ENCODE measurements at regions not wholly inside any gene's neighbourhood (a gene's known extent, or its start where the extent isn't known, plus 50 kb on each side); places are given as distances from the start of the nearest gene placed in this dataset.
"Not testable (repeated sequence)": the region's sequence is repeated elsewhere in the genome, so short reads cannot be mapped to it uniquely, and the experiment has no call there.

GRCh38 chr7:113775804-113776203 lies 143.0 kb downstream of the PPP1R3A start:
- no peak for DNase-seq

DNA sequence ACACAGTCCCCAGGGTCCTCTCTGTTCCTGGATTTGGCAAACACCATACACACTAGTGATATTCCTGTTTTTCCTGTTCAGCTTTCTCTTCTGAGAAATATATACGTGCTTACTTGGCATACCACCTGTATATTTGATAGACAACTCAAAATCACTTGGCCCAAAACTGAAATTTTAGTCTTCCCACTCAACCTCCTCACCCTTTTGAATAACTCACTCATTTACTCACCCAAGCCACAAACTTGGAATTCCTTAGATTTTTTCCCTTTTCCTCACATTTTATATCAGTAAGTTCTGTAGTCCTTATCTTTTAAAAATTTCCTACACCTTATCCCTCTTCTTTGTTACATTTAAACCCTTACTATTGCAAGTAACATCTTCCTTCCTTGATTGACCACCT lies 143.4 kb downstream of the PPP1R3A start:
- DNase-seq: no peak

DNA sequence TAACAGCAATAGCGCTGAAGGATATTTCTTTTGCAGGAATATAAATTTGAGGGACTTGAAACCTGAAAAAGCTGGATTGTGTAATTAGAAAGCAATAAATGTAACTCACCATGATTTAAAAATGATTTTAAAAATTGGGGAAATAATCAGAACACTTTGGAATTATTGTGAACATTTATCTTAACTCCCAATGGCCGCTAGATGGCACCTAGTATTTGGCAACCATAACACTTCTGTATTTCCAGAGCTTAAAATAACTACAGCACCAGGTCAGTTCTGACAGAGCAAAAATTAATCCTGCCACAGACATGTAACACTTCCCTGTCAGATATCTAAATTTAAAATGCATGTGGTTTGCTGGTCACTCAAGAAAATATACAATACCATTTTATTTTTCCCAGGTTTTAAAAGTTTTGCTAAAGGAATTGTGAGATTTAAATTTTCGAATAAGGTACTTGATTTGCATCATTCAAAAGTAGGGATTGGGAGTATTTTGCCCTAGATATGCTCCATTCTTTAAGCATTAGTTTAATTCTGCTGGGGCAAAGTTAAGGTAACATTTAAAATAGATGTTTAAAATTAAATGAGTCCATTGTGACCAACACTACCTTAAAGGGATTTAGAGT lies 144.5 kb downstream of the PPP1R3A start:
- no peak for DNase-seq

DNA sequence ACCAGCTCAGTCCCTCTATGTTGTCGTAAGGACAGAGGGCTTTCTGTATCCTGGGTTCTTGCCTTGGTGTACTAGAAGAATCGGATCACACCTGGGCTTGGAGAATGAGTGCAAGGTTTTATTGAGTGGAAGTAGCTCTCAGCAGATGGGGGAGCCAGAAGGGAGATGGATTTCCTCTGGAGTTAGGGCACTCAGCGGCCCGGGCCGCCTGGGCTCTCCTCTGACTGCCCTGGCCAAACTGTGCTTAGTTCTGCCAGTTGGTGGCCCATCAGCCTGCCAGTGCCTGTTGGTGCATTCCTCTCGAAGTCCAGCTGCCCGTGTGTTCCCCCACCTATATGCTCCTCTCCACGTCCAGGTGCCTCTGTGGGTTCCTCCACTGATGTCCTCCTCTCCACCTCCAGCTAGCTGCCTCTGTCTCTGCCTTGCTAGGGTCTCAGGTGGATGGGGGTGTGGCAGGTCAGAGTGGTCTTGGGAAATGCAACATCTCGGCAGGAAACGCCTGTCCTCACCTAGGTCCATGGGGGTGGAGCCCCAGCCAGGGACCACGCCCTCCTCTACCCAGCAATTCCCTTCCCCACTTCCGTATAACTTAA lies 148.6 kb downstream of the PPP1R3A start:
- no peak for DNase-seq

DNA sequence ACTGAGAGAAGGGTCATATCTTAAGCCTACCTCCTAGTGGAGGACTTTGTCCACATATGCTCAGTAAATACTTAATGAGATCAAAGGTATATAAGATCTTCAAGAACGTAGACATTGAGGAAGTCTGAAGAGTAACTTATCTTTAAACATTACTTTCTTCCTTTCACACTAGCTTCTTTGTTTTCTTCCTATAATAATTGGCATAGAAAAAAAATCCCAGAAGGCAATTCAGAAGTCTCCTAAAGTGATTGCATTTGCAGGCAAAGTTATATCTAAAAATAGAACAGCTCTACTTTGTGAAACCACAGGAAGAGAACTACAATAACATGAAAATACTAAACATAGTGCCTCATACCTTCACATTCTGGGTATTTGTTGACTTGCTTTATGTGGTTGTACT lies 150.4 kb downstream of the PPP1R3A start:
- DNase-seq: no peak

DNA sequence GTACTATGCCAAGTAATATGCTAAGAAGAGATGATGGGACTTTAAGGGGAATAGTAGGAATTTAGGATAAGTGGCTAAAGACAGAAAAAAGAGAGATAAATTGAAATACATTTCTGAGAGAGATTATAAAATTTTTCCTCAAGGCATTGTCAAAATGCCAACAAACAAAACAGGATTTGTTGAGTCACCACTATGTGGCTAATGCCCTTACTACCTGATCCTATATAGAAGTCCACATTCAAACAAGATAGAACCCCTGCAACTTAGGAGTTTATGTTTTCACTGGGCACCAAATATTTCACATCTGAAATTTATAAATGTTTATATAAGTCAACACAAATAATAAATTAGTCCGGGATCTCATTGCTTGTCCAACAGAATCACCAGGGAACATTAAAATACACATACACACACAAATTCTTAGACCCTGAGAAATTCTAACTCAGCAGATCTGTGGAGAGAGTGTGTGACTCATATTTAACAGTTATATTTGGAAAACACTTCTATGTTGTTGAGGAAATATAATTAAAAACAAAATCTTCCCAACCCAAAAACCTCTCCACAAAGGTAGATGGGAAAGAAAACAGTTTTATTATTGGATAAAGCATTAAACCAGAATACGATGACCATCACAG lies 154.3 kb downstream of the PPP1R3A start:
- no peak for DNase-seq

- DNase-seq: no peak
Observed at GRCh38 chr7:113763226-113763625, 155.6 kb downstream of the PPP1R3A start.

GRCh38 chr7:113756250-113756649 lies 162.6 kb downstream of the PPP1R3A start:
- DNase-seq: no peak

DNA sequence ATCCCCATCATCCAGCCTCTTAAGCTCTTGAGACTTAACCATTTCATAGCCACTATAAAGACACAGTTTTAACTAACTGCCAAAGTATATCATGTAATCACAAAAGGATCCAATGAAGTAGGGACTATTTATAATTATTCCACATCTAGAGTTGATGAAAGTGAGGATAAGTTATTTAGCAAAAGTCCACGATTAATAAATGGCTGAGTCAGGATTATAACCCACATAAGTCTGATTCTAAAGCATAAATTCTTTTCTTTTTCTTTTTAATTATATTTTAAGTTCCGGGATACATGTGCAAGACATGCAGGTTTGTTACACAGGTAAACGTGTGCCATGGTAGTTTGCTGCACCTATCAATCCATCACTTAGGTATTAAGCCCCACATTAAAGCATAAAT lies 166.1 kb downstream of the PPP1R3A start:
- DNase-seq: no peak

DNA sequence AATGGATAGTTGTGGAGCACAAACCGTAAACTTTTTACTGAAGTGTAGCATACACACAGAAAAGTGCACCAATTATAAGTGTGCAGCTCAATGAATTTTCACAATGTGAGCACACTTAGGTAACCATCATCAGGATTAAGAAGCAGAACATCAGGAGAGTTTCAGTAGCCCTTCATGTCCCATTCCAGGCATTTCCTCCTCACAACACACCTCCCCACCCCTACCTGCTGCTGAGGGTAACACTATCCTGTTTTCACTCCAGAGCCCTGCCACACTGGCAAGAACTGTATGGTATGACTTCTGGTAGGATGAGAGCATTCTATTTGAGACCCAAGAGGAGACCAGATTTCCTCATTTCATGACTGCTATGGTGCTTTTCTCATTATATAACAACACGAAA lies 166.5 kb downstream of the PPP1R3A start:
- no peak for DNase-seq

DNA sequence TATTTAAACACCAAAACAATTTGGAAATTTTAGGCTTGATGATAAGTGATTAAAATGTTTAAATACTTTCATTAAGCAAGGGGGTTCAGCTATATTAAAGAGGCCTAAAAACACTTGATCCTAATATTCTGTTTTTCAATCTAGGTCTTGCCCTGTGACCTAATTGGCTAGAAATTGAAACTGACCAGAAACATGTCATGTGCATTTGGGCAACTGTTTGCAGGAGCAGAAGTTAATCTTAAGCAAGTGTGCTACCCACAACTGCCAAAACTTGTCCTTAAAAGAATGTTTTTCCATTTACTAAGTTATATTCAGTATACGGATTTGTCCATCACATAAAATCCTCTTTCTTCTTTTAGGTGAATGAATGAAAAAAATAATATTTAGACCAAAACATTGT lies 167.3 kb downstream of the PPP1R3A start:
- DNase-seq: no peak

DNA sequence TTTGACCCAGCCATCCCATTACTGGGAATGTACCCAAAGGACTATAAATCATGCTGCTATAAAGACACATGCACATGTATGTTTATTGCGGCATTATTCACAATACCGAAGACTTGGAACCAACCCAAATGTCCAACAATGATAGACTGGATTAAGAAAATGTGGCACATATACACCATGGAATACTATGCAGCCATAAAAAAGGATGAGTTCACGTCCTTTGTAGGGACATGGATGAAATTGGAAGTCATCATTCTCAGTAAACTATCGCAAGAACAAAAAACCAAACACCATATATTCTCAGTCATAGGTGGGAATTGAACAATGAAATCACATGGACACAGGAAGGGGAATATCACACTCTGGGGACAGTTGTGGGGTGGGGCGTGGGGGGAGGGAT lies 170.4 kb downstream of the PPP1R3A start:
- not testable (repeated sequence) for DNase-seq

DNA sequence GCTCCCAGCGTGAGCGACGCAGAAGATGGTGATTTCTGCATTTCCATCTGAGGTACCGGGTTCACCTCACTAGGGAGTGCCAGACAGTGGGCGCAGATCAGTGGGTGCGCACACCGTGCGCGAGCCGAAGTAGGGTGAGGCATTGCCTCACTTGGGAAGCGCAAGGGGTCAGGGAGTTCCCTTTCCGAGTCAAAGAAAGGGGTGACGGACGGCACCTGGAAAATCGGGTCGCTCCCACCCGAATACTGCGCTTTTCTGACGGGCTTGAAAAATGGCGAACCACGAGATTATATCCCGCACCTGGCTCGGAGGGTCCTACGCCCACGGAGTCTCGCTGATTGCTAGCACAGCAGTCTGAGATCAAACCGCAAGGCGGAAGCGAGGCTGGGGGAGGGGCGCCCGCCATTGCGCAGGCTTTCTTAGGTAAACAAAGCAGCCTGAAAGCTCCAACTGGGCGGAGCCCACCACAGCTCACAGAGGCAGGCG lies 175.8 kb downstream of the PPP1R3A start:
- not testable (repeated sequence) for DNase-seq

GRCh38 chr7:113742377-113742776 lies 176.4 kb downstream of the PPP1R3A start:
- DNase-seq: no peak

DNA sequence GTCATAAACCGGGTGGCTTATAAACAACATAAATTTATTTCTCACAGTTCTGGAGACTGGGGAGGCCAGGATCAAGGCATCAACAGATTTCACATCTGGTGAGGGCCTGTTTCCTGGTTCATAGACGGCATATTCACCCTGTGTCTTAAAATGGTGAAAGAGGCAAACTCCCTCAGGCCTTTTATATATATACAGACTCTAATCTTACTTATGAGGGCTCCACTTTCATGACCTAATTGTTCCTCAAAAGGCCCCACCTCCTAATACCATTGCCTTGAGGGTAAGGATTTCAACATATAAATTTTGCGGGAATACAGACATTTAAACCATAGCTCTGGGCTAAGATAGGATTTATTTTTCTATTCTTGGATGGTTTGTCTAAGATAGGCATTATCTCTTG lies 187.2 kb downstream of the PPP1R3A start:
- no peak for DNase-seq

DNA sequence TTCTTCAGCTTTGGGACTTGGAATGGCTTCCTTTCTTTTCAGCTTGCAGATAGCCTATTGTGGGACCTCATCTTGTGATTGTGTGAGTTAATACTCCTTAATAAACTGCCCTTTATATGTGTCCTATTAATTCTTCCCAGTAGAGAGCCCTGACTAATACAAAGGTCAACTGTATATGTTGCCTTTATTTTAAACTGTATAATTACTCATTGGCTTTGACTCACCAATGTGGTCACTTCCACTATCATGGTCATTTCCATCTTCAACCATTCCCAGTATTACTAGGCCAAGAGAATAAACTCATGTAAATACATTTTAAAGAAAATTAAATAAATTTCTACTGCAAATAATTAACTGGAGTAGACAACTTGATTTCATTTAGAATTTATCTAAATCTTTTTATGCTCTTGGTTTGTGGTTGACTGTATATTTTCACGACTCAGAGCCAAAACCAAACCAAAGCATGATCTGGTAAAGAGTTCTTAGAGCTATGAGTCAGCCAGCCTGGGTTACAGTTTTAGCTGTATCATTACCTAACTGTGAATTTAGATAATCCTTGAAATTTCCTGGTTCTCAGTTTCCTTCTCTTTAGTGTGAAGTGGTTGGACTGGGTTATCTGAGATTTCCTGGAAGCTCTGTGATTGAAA lies 188.4 kb downstream of the PPP1R3A start:
- DNase-seq: no peak

GRCh38 chr7:113727486-113727885 lies 191.3 kb downstream of the PPP1R3A start:
- DNase-seq: no peak

DNA sequence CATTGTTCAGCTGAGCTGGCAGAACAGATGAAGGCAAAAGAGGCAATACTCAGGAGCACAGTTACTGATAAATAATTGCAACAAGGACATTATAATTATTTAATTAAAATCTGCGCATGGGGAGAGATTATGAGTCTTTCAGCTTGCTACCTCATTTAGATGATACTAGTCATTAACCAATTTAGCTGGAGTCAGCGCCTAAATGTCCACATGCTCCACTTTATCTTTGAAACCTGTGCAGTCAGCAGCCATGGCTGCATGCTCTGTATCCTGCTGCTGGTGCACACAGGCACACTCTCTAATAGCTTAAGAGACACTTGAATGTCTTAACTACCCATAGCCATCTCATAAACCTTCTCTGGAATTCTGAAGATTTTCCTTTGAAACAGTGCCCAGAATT lies 196.8 kb downstream of the PPP1R3A start:
- DNase-seq: no peak

DNA sequence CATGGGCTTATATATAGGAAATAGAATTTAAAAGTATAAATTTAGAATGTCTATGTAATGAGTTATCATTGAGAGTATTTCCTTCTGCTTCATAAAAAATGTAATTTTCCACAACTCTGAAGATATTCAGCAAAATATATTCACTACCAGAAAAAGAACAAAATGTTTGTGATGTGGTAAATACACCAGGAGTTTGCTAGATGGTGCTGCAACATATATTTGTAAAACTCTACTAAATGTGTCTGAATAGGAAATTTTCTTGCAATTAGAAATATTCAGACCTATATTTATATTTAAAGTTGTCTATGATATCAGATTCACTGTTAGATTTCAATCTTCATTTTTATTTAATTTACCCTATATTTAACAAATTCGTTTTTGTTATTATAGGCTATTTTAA lies 201.1 kb downstream of the PPP1R3A start:
- DNase-seq: no peak

DNA sequence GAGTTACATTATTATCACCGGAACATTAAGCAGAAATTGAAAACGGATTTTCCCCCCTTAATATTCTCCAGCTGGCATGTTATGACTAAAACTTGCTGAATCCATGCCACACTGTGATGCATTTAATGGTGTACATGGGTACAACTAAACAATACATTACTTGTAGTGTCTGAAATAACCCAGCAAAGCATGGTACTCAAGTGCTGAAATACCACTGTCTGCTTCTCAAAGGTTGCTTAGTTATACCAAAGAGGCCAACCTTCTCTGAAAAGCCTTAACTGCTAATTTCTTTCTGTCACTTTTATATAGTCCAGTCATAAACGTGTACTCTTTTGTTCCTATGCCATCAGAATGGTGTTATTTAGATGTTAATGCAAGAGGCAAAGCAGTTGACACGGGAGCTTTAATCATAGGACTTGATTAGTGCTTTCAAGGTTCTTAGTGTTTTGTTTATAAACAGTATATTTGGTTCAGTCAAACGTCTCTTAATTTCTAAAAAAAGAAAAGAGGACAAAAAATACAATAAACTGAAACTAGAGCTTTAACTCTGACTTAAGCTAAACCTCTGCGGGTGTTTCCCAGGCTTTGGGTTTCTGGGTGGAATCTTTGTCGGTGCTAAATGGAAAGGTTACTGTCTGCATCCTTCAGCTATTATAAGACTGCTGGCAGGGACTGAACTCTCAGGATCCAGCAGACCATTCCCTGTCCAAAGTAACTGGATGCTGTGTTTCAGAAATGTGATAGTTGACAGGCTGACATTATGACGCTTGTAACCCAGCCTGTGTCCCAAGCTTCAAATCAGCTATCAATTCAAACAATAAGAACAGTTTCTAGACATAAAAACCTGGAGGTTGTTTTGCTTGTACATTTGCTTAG lies 202.6 kb downstream of the PPP1R3A start:
- DNase-seq: no peak

GRCh38 chr7:113715262-113715661 lies 203.5 kb downstream of the PPP1R3A start:
- no peak for DNase-seq

GRCh38 chr7:113710310-113711096 lies 208.3 kb downstream of the PPP1R3A start:
- DNase-seq: peak; percentile 7 to 23
